Activated effector memory CD4-positive, alpha-beta T cell treated with anti-CD3 and anti-CD28 coated beads, Interleukin-2, amount 50 U/mL, for 16 hours (primary cell): ENCODE measurements at regions not wholly inside any gene's neighbourhood (a gene's known extent, or its start where the extent isn't known, plus 50 kb on each side); places are given as distances from the start of the nearest gene placed in this dataset.
"Not testable (repeated sequence)": the region's sequence is repeated elsewhere in the genome, so short reads cannot be mapped to it uniquely, and the experiment has no call there.

Source experiments
- DNase-seq: peaks from one replicate; pipeline ENCODE4 v3.0.0-alpha.2; 2020

DNA sequence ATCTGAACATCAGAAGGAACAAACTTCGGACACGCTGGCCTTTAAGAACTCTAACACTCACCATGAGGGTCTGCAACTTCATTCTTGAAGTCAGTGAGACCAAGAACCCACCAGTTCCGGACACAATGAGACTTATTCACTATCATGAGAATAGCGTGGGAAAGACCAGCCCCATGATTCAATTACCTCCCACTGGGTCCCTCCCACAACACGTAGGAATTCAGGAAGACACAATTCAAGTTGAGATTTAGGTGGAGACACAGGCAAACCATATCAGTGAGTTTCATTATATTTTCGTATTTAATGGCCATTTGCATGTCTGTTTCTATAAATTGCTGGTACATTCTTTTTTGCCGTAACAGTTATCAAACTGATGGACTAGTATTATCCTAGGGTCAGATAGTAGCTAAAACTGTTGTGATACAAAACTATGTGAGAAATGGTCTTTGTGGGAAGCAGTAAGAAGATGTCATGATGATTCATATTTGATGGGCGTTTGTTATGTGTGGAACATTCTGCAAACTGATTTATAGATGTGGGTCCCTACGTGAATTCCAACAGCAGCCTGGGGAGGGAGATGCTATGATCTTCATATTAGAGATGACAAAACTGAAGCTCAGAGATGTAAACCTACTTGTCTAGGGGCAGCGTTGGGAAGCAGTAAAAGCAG lies 282.4 kb upstream of the TMEM132C start:
- no peak for DNase-seq

- DNase-seq: no peak
Observed at GRCh38 chr12:127987199-127987901, 279.6 kb upstream of the TMEM132C start.

GRCh38 chr12:127991485-127991884 lies 275.5 kb upstream of the TMEM132C start:
- no peak for DNase-seq

DNA sequence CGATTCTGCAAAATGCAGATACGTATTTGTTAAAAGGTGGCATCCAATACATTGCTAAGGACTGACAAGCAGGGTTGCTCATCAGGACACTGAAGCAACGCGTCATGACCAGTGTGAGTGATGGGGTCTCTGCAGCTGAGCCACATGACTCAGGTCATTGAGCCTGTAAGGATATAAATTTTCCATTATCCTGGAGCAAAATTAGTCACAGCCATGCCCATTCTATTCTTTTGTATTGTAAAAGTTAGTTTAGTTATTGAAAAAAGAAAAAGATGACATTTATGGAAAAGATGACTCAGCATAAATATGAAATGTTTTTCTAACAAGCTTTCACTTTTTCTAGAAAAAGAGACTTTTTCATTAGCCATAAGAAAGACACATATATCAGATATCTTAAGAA lies 268.0 kb upstream of the TMEM132C start:
- no peak for DNase-seq

DNA sequence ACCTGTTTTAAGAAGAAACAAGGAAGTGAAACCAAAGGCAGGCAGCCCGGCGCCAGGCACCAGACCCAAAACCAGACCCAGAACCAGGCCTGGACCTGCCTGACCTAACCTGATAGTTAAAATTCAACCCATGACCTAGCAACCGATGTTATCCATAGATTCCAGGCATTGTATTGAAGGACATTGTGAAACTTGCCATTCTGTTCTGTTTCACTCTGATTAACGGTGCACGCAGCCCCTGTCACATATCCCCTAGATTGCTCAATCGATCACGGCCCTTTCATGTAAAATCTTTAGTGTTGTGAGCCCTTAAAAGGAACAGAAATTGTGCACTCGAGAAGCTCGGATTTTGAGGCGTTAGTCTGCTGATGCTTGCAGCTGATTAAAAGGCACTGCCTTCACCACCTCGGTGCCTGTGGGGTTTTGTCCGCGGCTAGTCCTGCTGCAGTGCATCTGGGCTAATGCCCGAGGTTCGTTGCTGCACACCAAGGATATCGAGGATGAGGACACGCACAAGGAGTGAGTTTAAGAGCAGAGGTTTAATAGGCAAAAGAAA lies 262.5 kb upstream of the TMEM132C start:
- DNase-seq: no peak

GRCh38 chr12:128007250-128007649 lies 259.7 kb upstream of the TMEM132C start:
- DNase-seq: no peak

DNA sequence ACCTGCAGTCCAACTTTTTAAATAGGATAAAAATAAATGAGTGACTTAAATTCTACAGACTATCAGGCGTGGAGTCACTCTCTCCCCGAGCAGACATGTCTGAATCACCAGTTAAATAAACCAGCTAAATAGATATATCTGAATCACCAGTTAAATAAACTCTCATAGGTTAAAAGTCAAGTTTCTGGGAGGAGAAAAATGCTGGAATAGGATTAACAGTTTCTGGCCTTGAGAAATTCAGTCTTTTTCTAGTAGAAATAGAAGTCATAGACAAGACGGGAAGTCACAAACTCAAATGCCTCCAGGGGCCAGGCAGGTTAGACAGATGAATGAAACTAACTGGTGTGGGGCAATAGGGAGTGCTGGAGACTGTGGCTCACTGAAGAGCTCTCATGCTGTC lies 258.6 kb upstream of the TMEM132C start:
- DNase-seq: no peak

GRCh38 chr12:128009108-128009507 lies 257.9 kb upstream of the TMEM132C start:
- DNase-seq: no peak

DNA sequence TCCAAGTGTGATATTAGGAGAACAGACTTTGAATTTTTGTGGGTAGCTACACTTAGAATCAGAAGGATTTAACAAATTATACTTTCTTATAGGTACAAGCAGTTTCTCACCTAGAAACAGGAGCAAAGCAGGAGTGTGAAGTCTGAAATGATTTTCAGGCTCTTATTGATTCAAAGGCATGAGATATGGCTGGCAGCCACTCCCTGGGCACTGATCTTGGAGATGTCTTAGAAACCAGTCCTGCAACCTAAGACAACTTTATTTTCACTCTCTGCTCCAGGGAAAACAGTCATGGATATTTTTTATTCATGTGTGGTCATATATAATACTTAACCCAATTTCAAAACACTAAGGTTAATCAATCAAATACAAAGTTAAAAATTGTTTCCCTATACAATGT lies 254.9 kb upstream of the TMEM132C start:
- DNase-seq: no peak

DNA sequence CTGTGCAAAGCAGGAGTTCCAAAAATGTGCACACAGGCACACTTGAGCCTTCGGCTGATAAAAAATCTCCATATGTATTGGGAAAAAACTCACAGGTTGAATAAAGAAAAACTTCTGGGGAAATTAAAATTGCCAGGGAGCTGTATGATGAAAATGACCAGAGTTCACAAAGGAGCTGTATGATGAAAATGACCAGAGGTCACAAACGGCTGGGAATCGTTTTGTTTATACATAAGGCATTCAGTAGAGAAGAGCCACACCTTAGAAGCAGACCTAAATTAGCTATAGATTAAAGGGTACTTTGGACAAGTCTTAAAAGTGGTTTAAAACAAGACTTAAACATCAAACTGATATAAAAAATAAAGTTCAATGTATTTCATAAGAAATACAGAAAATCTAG lies 251.7 kb upstream of the TMEM132C start:
- DNase-seq: no peak

- no peak for DNase-seq
Observed at GRCh38 chr12:128018067-128018466, 248.9 kb upstream of the TMEM132C start.

GRCh38 chr12:128019996-128020544 lies 246.9 kb upstream of the TMEM132C start:
- DNase-seq: no peak

DNA sequence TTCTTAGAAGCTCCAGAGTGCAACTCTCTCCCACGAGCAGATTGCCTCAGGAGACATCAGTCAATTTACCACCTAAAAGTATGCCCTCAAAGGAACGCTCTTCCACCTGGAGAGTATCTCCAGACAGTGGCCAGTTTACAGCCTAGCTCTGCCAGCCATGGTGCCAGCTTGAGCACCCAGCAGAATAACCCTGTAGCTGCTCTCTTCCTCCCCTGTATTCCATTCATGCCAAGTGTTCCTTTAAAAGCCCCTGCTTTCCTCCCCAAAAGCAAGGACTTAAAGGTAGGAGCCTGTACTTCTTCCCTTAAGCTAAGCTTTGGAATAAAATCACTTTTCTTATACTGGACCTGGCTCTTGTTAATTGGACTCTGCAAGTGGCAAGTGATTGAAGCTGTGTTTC lies 245.4 kb upstream of the TMEM132C start:
- DNase-seq: no peak

DNA sequence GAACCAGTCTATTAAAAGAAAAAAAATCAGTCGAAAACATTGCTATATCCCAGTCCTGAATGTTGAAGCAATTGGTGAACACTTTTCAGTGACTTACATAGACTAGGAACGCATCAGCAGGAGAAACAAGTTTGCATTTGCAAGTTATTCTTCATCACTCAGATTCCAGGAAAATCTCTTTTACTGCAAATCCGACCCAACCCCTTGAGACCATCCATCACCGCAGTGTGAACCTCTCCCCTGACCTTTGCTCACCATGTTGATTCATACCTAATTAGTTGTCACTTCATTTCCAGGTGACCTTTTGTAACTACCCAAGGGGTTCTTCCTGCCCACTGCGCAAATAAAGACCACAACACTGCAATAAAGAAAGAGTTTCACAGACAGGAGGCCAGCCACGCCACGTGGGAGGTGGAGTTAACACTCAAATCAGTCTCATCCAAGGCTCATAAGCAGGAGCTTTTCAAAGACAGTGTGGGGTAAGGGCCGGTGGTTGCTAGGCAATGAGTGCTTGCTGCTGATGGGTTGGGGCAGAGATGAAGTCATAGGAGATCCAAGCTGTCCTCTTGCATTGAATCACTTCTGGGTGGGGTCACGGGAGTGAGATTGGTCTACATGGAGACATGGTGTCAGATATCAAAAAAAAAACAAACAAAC lies 241.3 kb upstream of the TMEM132C start:
- no peak for DNase-seq

GRCh38 chr12:128026696-128027574 lies 240.0 kb upstream of the TMEM132C start:
- DNase-seq: no peak

GRCh38 chr12:128033473-128033872 lies 233.5 kb upstream of the TMEM132C start:
- DNase-seq: no peak

DNA sequence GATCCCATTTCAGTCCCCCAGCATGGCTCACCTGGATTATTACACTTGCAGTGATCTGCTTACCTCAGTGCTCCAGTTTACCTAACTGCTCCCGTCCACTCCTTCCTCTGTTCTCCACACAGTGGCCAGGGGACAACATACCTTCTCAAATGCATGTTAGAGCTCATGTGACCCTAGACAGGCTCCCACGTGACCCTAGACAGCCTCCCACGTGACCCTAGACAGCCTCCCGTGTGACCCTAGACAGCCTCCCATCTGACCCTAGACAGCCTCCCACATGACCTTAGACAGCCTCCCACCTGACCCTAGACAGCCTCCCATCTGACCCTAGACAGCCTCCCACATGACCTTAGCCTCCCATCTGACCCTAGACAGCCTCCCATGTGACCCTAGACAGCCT lies 226.0 kb upstream of the TMEM132C start:
- no peak for DNase-seq

GRCh38 chr12:128042283-128042682 lies 224.7 kb upstream of the TMEM132C start:
- not testable (repeated sequence) for DNase-seq

- DNase-seq: no peak
Observed at GRCh38 chr12:128042825-128043224, 224.1 kb upstream of the TMEM132C start.

DNA sequence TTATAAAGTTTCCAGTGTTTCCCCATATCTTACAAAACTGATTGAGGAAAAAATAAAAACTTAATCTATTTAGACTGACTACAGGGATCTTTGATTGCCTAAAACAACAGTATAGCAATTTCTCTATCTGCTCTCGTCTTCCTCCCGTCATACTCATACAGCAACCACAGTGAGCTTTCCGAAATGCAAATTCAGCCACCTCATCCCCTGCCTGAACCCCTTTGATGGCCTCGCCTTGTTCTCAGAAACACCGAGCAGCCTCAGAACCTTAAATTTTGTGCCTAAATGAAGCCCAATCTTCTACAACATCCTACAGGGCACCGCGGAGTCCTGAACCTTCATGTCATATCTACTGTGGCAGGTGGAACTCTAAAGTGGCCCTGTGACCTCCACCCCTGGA lies 223.7 kb upstream of the TMEM132C start:
- DNase-seq: no peak

DNA sequence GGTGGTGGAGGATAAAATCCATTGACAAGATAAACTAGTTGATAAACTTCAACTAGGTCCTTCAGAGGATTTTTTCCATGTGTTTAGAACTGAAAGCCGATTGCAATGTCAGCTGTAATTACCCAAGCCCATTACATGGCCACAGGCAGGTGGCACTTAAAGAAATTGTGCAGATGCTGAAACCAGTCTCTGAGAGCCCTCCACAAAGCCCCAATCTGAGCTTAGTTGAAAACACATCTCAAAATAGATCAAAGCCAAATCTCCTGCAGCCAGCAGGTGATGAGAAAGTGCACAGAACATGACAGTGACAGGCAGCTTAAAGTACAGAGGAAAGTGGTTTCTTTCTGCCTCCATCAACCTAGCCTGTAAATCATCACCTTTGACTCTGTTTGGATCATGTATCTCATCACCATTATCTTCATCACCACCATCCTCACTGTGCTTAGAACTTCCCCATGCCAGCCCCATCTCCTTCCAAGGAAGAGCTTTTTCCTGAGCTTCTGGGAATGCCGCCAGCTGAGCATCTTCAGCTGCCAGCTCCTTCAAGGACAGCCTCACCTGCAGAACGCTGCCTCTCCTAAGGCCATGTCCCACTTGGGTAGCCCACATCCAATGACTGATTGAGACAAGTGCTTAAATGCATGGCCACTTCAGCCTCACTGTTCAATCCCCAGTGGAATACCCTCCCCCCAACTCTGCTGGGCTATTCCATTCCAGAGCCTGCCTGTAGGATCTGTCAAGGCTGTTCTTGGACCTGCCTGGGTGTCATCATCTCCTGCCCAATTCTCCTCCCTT lies 219.5 kb upstream of the TMEM132C start:
- DNase-seq: no peak

DNA sequence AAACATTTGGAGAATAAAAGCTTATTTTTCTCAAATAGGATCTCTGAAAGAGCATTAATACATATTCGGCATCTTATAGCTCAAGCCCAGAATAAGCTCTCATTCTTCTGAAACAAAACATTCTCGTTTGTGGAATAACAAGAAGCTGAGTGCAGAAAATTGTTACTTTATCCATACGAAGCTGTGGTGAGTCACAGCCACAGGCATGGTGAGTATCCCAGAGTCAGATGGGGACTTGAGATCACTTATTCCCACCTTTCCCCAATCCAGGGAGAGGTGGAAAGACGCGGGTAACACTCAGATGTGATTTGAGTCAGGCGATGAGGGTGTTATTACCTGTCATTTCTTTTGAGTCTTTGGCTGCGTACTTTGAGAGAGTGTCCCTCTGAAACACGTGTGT lies 214.6 kb upstream of the TMEM132C start:
- DNase-seq: no peak
